HEK293 (cell line): ENCODE measurements at regions not wholly inside any gene's neighbourhood (a gene's known extent, or its start where the extent isn't known, plus 50 kb on each side); places are given as distances from the start of the nearest gene placed in this dataset.

Experiments
- CTCF ChIA-PET: fragments of 350-600 bp; formaldehyde crosslinking; extraction: SDS; loops from one replicate; lab custom pipeline; 2021; ENCODE audit warnings: antibody characterized with exemption; lab: Yijun Ruan, JAX
- POLR2A ChIA-PET: fragments of 300-600 bp; formaldehyde crosslinking; extraction: SDS; loops from one replicate; lab custom pipeline; 2020; ENCODE audit warnings: antibody characterized with exemption, inconsistent platforms; lab: Yijun Ruan, JAX
- H3K27ac ChIP-seq: fragments of 200-500 bp; sonication (Bioruptor generic); 2 replicates; pipeline ENCODE4 v1.5.1; 2014; ENCODE audit warnings: low read depth, low read length, control low read depth, inconsistent platforms; ENCODE audit errors: extremely low read depth
- H3K36me3 ChIP-seq, 2 experiments: fragments of 200-500 bp in 1 of 2; sonication (Bioruptor generic) in 1 of 2; 1 replicate in 1 of 2; 2 replicates in 1 of 2; pipeline ENCODE4 v1.5.1; 2014 to 2017; ENCODE audit warnings: inconsistent platforms in 2 of 2, low read length in 2 of 2; ENCODE audit not compliant: control insufficient read depth in 2 of 2, insufficient read depth in 1 of 2
- H3K4me1 ChIP-seq: fragments of 200-500 bp; sonication (Bioruptor generic); 2 replicates; pipeline ENCODE4 v1.5.1; 2014; ENCODE audit warnings: mild to moderate bottlenecking, low read length, inconsistent platforms; ENCODE audit not compliant: control insufficient read depth, insufficient read depth
- H3K4me3 ChIP-seq: 2 replicates; pipeline ENCODE4 v1.5.1; 2011; ENCODE audit warnings: low read depth, mild to moderate bottlenecking, control low read depth, low read length, moderate library complexity
- H3K9me3 ChIP-seq: fragments of 200-500 bp; sonication (Bioruptor generic); 2 replicates; pipeline ENCODE4 v1.5.1; 2014; ENCODE audit warnings: low read depth, low read length, inconsistent platforms; ENCODE audit not compliant: control insufficient read depth, insufficient read depth
- GLIS2 ChIP-seq: fragments of 450-650 bp; formaldehyde crosslinking; IDR thresholded peaks from 2 replicates; pipeline ENCODE4 v1.5.1; 2016; ENCODE audit warnings: missing biosample characterization, missing genetic modification characterization
- HIC1 ChIP-seq: fragments of 450-650 bp; formaldehyde crosslinking; IDR thresholded peaks from 2 replicates; pipeline ENCODE4 v1.5.1; 2016; ENCODE audit warnings: missing biosample characterization, missing genetic modification characterization
- SCRT1 ChIP-seq: fragments of 450-650 bp; formaldehyde crosslinking; IDR thresholded peaks from 2 replicates; pipeline ENCODE4 v1.5.1; 2016; ENCODE audit warnings: missing biosample characterization, missing genetic modification characterization, borderline replicate concordance
- SP2 ChIP-seq: fragments of 450-650 bp; formaldehyde crosslinking; IDR thresholded peaks from 2 replicates; pipeline ENCODE4 v1.5.1; 2016; ENCODE audit warnings: missing biosample characterization, missing genetic modification characterization
- TCF7L2 ChIP-seq: IDR thresholded peaks from 2 replicates; pipeline ENCODE4 v1.6.1; 2011; ENCODE audit warnings: low read depth, mild to moderate bottlenecking, inconsistent platforms, low read length, moderate library complexity, borderline replicate concordance
- ZBTB1 ChIP-seq: fragments of 450-650 bp; formaldehyde crosslinking; IDR thresholded peaks from 2 replicates; pipeline ENCODE4 v1.5.1; 2016; ENCODE audit warnings: missing biosample characterization, missing genetic modification characterization
- ZBTB17 ChIP-seq: fragments of 450-650 bp; formaldehyde crosslinking; IDR thresholded peaks from 2 replicates; pipeline ENCODE4 v1.5.1; 2016; ENCODE audit warnings: missing biosample characterization, missing genetic modification characterization
- ZBTB26 ChIP-seq: fragments of 450-650 bp; formaldehyde crosslinking; optimal IDR thresholded peaks from 2 replicates; pipeline ENCODE3; 2016; ENCODE audit warnings: missing biosample characterization, mild to moderate bottlenecking, missing genetic modification characterization
- ZNF133 ChIP-seq: fragments of 450-650 bp; formaldehyde crosslinking; IDR thresholded peaks from 2 replicates; pipeline ENCODE4 v1.5.1; 2016; ENCODE audit warnings: missing biosample characterization, missing genetic modification characterization
- ZNF140 ChIP-seq: fragments of 450-650 bp; formaldehyde crosslinking; IDR thresholded peaks from 2 replicates; pipeline ENCODE4 v1.5.1; 2016; ENCODE audit warnings: missing biosample characterization, missing genetic modification characterization
- ZNF19 ChIP-seq: fragments of 450-650 bp; formaldehyde crosslinking; IDR thresholded peaks from 2 replicates; pipeline ENCODE4; 2016; ENCODE audit warnings: missing biosample characterization, missing genetic modification characterization, low read depth
- ZNF223 ChIP-seq: fragments of 450-650 bp; formaldehyde crosslinking; IDR thresholded peaks from 2 replicates; pipeline ENCODE4 v1.5.1; 2016; ENCODE audit warnings: missing biosample characterization, missing genetic modification characterization
- ZNF248 ChIP-seq: fragments of 450-650 bp; formaldehyde crosslinking; IDR thresholded peaks from 2 replicates; pipeline ENCODE4 v1.5.1; 2017; ENCODE audit warnings: missing biosample characterization, missing genetic modification characterization
- ZNF311 ChIP-seq: fragments of 450-650 bp; formaldehyde crosslinking; IDR thresholded peaks from 2 replicates; pipeline ENCODE4 v1.5.1; 2017; ENCODE audit warnings: missing biosample characterization, missing genetic modification characterization, borderline replicate concordance
- ZNF350 ChIP-seq: fragments of 450-650 bp; formaldehyde crosslinking; IDR thresholded peaks from 2 replicates; pipeline ENCODE4 v1.5.0; 2017; ENCODE audit warnings: missing biosample characterization, mild to moderate bottlenecking, missing genetic modification characterization
- ZNF366 ChIP-seq: fragments of 450-650 bp; formaldehyde crosslinking; conservative IDR thresholded peaks from 2 replicates; pipeline ENCODE4 v1.5.1; 2016; ENCODE audit warnings: missing biosample characterization, missing genetic modification characterization
- ZNF391 ChIP-seq: fragments of 450-650 bp; formaldehyde crosslinking; IDR thresholded peaks from 2 replicates; pipeline ENCODE4 v1.5.1; 2016; ENCODE audit warnings: low read depth, missing biosample characterization, missing genetic modification characterization, borderline replicate concordance
- ZNF433 ChIP-seq: fragments of 450-650 bp; formaldehyde crosslinking; IDR thresholded peaks from 2 replicates; pipeline ENCODE4 v1.5.1; 2016; ENCODE audit warnings: missing biosample characterization, missing genetic modification characterization, low read depth
- ZNF48 ChIP-seq: fragments of 450-650 bp; formaldehyde crosslinking; IDR thresholded peaks from 2 replicates; pipeline ENCODE4 v1.5.1; 2016; ENCODE audit warnings: missing biosample characterization, missing genetic modification characterization
- ZNF624 ChIP-seq: fragments of 450-650 bp; formaldehyde crosslinking; IDR thresholded peaks from 2 replicates; pipeline ENCODE4 v1.5.1; 2017; ENCODE audit warnings: missing biosample characterization, missing genetic modification characterization
- ZNF658 ChIP-seq: fragments of 450-650 bp; formaldehyde crosslinking; IDR thresholded peaks from 2 replicates; pipeline ENCODE4; 2016; ENCODE audit warnings: missing biosample characterization, missing genetic modification characterization
- ZNF660 ChIP-seq: fragments of 450-650 bp; IDR thresholded peaks from 2 replicates; pipeline ENCODE4 v1.5.1; 2018; ENCODE audit warnings: missing biosample characterization, mild to moderate bottlenecking, missing genetic modification characterization
- ZNF670 ChIP-seq: fragments of 450-650 bp; formaldehyde crosslinking; IDR thresholded peaks from 2 replicates; pipeline ENCODE4 v1.5.1; 2016; ENCODE audit warnings: missing biosample characterization, missing genetic modification characterization, low read depth
- ZNF677 ChIP-seq: fragments of 450-650 bp; IDR thresholded peaks from 2 replicates; pipeline ENCODE4 v1.5.0; 2018; ENCODE audit warnings: missing biosample characterization, mild to moderate bottlenecking, missing genetic modification characterization, moderate library complexity
- ZNF692 ChIP-seq: fragments of 450-650 bp; formaldehyde crosslinking; IDR thresholded peaks from 2 replicates; pipeline ENCODE4 v1.5.1; 2016; ENCODE audit warnings: missing biosample characterization, missing genetic modification characterization
- ZNF76 ChIP-seq: fragments of 450-650 bp; formaldehyde crosslinking; IDR thresholded peaks from 2 replicates; pipeline ENCODE4; 2016; ENCODE audit warnings: low read depth, missing biosample characterization, missing genetic modification characterization, borderline replicate concordance
- ZNF777 ChIP-seq: fragments of 450-650 bp; formaldehyde crosslinking; IDR thresholded peaks from 2 replicates; pipeline ENCODE4 v1.5.1; 2017; ENCODE audit warnings: missing biosample characterization, missing genetic modification characterization, borderline replicate concordance
- ZNF830 ChIP-seq: fragments of 450-650 bp; IDR thresholded peaks from 2 replicates; pipeline ENCODE4 v1.5.0; 2018; ENCODE audit warnings: missing biosample characterization, missing genetic modification characterization, low read depth, mild to moderate bottlenecking, moderate library complexity
- ZNF843 ChIP-seq: fragments of 450-650 bp; formaldehyde crosslinking; IDR thresholded peaks from 2 replicates; pipeline ENCODE4 v1.5.1; 2016; ENCODE audit warnings: missing biosample characterization, missing genetic modification characterization
- ZSCAN16 ChIP-seq: fragments of 450-650 bp; formaldehyde crosslinking; IDR thresholded peaks from 2 replicates; pipeline ENCODE4 v1.5.1; 2016; ENCODE audit warnings: missing biosample characterization, missing genetic modification characterization
- ZSCAN23 ChIP-seq: fragments of 450-650 bp; formaldehyde crosslinking; IDR thresholded peaks from 2 replicates; pipeline ENCODE4 v1.5.1; 2016; ENCODE audit warnings: missing biosample characterization, missing genetic modification characterization

- no peak for TF ChIP-seq ZNF692 (tag by site-specific recombination)
These were observed 92.8 kb upstream of the PPP2R2B start (continued) for GRCh38 chr5:146971401-146971800.

- POLR2A ChIA-PET: no interaction called here
These were observed 107.9 kb upstream of the PPP2R2B start for GRCh38 chr5:146986469-146986868.

GRCh38 chr5:146993876-146994530 lies 115.4 kb upstream of the PPP2R2B start:
- H3K4me1 ChIP-seq: no peaks in the 10 kb centered on the region
- ChIA-PET POLR2A (interaction anchor here (0.6 kb wide), 1 partner anchor 446 kb away, joined by 4 read pairs; no protein-coding TSS in a partner anchor), CTCF (interaction anchor here (0.7 to 1.2 kb wide), 3 partner anchors 10 to 452 kb away, joined by 3 to 4 read pairs (median 3); no protein-coding TSS in a partner anchor)
- no peaks in the 10 kb centered on the region for H3K9me3 ChIP-seq
- H3K36me3 ChIP-seq: no peaks in the 10 kb centered on the region
- TF ChIP-seq ZBTB1 (tag by site-specific recombination): no peak
- TF ChIP-seq ZNF624 (tag by site-specific recombination): no peak
- no peak for TF ChIP-seq GLIS2 (tag by site-specific recombination)
- no peak for TF ChIP-seq ZNF660 (tag by site-specific recombination)
- no peak for TF ChIP-seq ZSCAN23
- no peak for TF ChIP-seq ZNF76
- no peak for TF ChIP-seq ZNF350 (tag by site-specific recombination)
- no peak for TF ChIP-seq ZNF223
- no peak for TF ChIP-seq ZNF830
- TF ChIP-seq ZNF658 (tag by site-specific recombination): no peak
- no peak for TF ChIP-seq ZNF670 (tag by site-specific recombination)
- TF ChIP-seq ZNF140 (tag by site-specific recombination): no peak
- TF ChIP-seq ZNF777: no peak
- H3K4me3 ChIP-seq: no peak overlapping the region
- H3K27ac ChIP-seq: no peak overlapping the region

More at GRCh38 chr5:146986469-146986868, 107.9 kb upstream of the PPP2R2B start:
- H3K4me1 ChIP-seq: no peaks in the 10 kb centered on the region
- no peak overlapping the region for H3K4me3 ChIP-seq
- no peaks in the 10 kb centered on the region; the same call in 1 of the 2 replicates for H3K9me3 ChIP-seq
- CTCF ChIA-PET: interaction anchor here (0.6 to 0.9 kb wide), 3 partner anchors 14 to 592 kb away, joined by 3 read pairs; no protein-coding TSS in a partner anchor
- no peak overlapping the region for H3K27ac ChIP-seq
- no peaks in the 10 kb centered on the region for H3K36me3 ChIP-seq
- TF ChIP-seq ZBTB17 (no peak), ZSCAN16 (tag by site-specific recombination) (no peak), ZNF391 (no peak), ZNF433 (tag by site-specific recombination) (no peak), ZNF133 (tag by site-specific recombination) (no peak), ZNF19 (tag by site-specific recombination) (no peak), ZNF311 (tag by site-specific recombination) (no peak), ZNF248 (tag by site-specific recombination) (no peak), ZNF48 (tag by site-specific recombination) (no peak), ZNF350 (tag by site-specific recombination) (no peak), ZBTB26 (tag by site-specific recombination) (no peak), HIC1 (tag by site-specific recombination) (no peak), ZNF843 (tag by site-specific recombination) (no peak), SP2 (no peak), SCRT1 (no peak), ZNF366 (no peak), GLIS2 (tag by site-specific recombination) (no peak), TCF7L2 (no peak), ZNF677 (tag by site-specific recombination) (no peak)
